Coronary artery (tissue), 2 donors: ENCODE measurements at regions not wholly inside any gene's neighbourhood (a gene's known extent, or its start where the extent isn't known, plus 50 kb on each side); places are given as distances from the start of the nearest gene placed in this dataset.

Source experiments
- DNase-seq: peaks from one replicate; pipeline ENCODE4 v3.0.0-alpha.2; 2017; ENCODE audit warnings: low spot score
- H3K27ac ChIP-seq, 2 donors: fragments of 200-600 bp; sonication (generic); one replicate each; pipeline ENCODE4 v1.5.1; 2016 to 2019
- H3K4me3 ChIP-seq: fragments of 200-600 bp; sonication (generic); 2 replicates; pipeline ENCODE4 v1.5.1; 2016; ENCODE audit warnings: mild to moderate bottlenecking, moderate library complexity
- CTCF ChIP-seq: fragments of 200-600 bp; sonication (generic); IDR thresholded peaks from one replicate; pipeline ENCODE4 v1.5.1; 2019; ENCODE audit warnings: antibody characterized with exemption

GRCh38 chr17:55649957-55650597 lies 72.6 kb downstream of the TMEM100 start:
- no peak overlapping the region for H3K4me3 ChIP-seq
- TF ChIP-seq CTCF, result no peak
- no peak for DNase-seq
- no peak overlapping the region for H3K27ac ChIP-seq

GRCh38 chr17:55648086-55648485 lies 74.6 kb downstream of the TMEM100 start:
- TF ChIP-seq CTCF, result no peak
- Histone ChIP-seq H3K27ac (no peak overlapping the region), H3K4me3 (no peak overlapping the region)
- no peak for DNase-seq

GRCh38 chr17:55645361-55645760 lies 77.3 kb downstream of the TMEM100 start:
- TF ChIP-seq CTCF, result no peak
- no peak overlapping the region for H3K4me3 ChIP-seq
- no peak for DNase-seq
- H3K27ac ChIP-seq, result no peak overlapping the region

GRCh38 chr17:55644346-55644745 lies 78.3 kb downstream of the TMEM100 start:
- TF ChIP-seq CTCF, result no peak
- no peak overlapping the region for H3K4me3 ChIP-seq
- H3K27ac ChIP-seq, result no peak overlapping the region
- no peak for DNase-seq

- H3K27ac ChIP-seq, result no peak overlapping the region
- no peak for TF ChIP-seq CTCF
- no peak overlapping the region for H3K4me3 ChIP-seq
- no peak for DNase-seq
These were observed 79.9 kb downstream of the TMEM100 start for GRCh38 chr17:55642741-55643140.

GRCh38 chr17:55641676-55642081 lies 81.0 kb downstream of the TMEM100 start:
- peak; percentile 22 for TF ChIP-seq CTCF
- Histone ChIP-seq H3K27ac (no peak overlapping the region), H3K4me3 (no peak overlapping the region)
- no peak for DNase-seq

GRCh38 chr17:55639096-55639495 lies 83.6 kb downstream of the TMEM100 start:
- no peak for DNase-seq
- H3K27ac ChIP-seq, result no peak overlapping the region
- no peak for TF ChIP-seq CTCF
- H3K4me3 ChIP-seq, result no peak overlapping the region
